ENCODE measurements at regions not wholly inside any gene's neighbourhood (a gene's known extent, or its start where the extent isn't known, plus 50 kb on each side); places are given as distances from the start of the nearest gene placed in this dataset. TPM values are rescaled to one million over a fixed set of nuclear protein-coding genes. Genes with fewer than 3 reads are reported as not detected.

DNA sequence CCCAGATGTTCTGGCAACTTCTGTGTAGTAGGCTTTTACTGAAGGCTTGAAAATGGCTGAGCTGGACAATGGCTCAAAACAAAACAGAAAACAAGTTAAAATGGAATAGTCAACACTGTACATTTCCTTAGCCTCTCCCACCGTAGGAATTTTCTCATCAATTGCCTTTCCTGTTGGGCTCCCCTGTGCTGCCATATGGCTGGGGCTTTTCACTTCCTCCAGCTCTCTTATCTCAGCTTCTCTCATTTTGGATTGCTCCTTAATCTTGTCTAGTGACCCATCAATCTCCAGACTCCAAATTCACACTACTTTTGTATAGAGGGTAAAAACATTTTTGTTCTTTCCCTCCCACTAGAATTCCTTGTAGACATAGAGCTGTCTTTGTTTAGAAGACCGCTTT is 50.4 kb upstream of the RPH3A start:
- no peaks in the 10 kb centered on the region for H3K9me3 Mint-ChIP-seq
- H3K4me1 Mint-ChIP-seq (ENCODE audit: unreplicated experiment): no peaks in the 10 kb centered on the region
- H3K27ac Mint-ChIP-seq: no peak overlapping the region

More for the DNA sequence above, 50.4 kb upstream of the RPH3A start:
- no peak for TF ChIP-seq CTCF (conservative IDR thresholded peaks at IDR 0.05)
- no peaks in the 10 kb centered on the region for H3K36me3 Mint-ChIP-seq
- peaks cover 59% of the 10 kb centered on the region for H3K27me3 Mint-ChIP-seq
- H3K4me3 Mint-ChIP-seq: no peak overlapping the region
- no peak for DNase-seq (ENCODE audit: extremely low spot score, unreplicated experiment)

Small RNA genes lying in the stretch of these regions (microRNA-seq; reads per million reads assigned to microRNA genes)
- gene MIR1302-1: not detected
